ENCODE measurements at regions not wholly inside any gene's neighbourhood (a gene's known extent, or its start where the extent isn't known, plus 50 kb on each side); places are given as distances from the start of the nearest gene placed in this dataset.

- TF ChIP-seq HSF1 (IDR thresholded peaks at IDR 0.05; ENCODE audit: low read depth, low read length) (no peak), JUNB (IDR thresholded peaks at IDR 0.05) (no peak), CBX3 (IDR thresholded peaks at IDR 0.05; ENCODE audit: borderline replicate concordance, low read depth) (no peak), LARP7 (IDR thresholded peaks at IDR 0.05) (no peak), KLF5 (IDR thresholded peaks at IDR 0.05; ENCODE audit: partially characterized antibody) (no peak)
Measured at GRCh38 chr2:125680809-125681208, 975.1 kb upstream of the GYPC start (continued).

- H3K36me3 ChIP-seq (ENCODE audit: control insufficient read depth in 2 of 2, insufficient read depth in 2 of 2, low read length in 1 of 2) = no peaks in the 10 kb centered on the region
- H3K27me3 ChIP-seq (replicated peaks in 1 of 2; ENCODE audit: control insufficient read depth in 2 of 2, insufficient read depth in 2 of 2, low read length in 1 of 2) = no peaks in the 10 kb centered on the region
- H3K9ac ChIP-seq (ENCODE audit: control insufficient read depth, insufficient read depth, low read length) = no peak overlapping the region
- in situ Hi-C loops (cut with MboI) (no loop called here), intact Hi-C loops (cut with micrococcal nuclease; ENCODE audit: unreplicated experiment) (no loop called here)
- H2AFZ ChIP-seq (ENCODE audit: control insufficient read depth, low read depth, low read length) = no peak overlapping the region
- TF ChIP-seq USF2 (IDR thresholded peaks at IDR 0.05; ENCODE audit: borderline replicate concordance, low read depth, low read length) (no peak), CREB1 (IDR thresholded peaks at IDR 0.05; ENCODE audit: low read depth) (no peak), SMAD5 (IDR thresholded peaks at IDR 0.05; ENCODE audit: low read depth) (no peak), ATF2 (IDR thresholded peaks at IDR 0.05; ENCODE audit: low read length) (no peak), SREBF1 (IDR thresholded peaks at IDR 0.05; ENCODE audit: low read length) (no peak)
- H3K4me1 ChIP-seq (ENCODE audit: control insufficient read depth, insufficient read depth, low read length) = 0 out of 2 replicates have a peak, but pooled peaks cover 3% of the 10 kb centered on the region
- ChIA-PET SMC1A (ENCODE audit: uncharacterized antibody, unreplicated experiment) (no interaction called here), CTCF (no interaction called here), RAD21 (ENCODE audit: unreplicated experiment) (no interaction called here), POLR2A (no interaction called here)
- H4K20me1 ChIP-seq (ENCODE audit: control insufficient read depth, insufficient read depth) = no peaks in the 10 kb centered on the region
- DNase-seq (ENCODE audit: low read depth, low spot score) (no peak), ATAC-seq (no peak), FAIRE-seq (no peak)
- BruUV-seq (replicated peaks) = no TSS peak
- no peak overlapping the region for H3K27ac ChIP-seq (ENCODE audit: control insufficient read depth, insufficient read depth)
- no peaks in the 10 kb centered on the region for H3K9me3 ChIP-seq (replicated peaks; ENCODE audit: control insufficient read depth, insufficient read depth, low read length)
- no peaks in the 10 kb centered on the region for H3K79me2 ChIP-seq (ENCODE audit: control insufficient read depth, insufficient read depth, low read length)
- no peak overlapping the region for H3K4me3 ChIP-seq
- no peak overlapping the region for H3K4me2 ChIP-seq (ENCODE audit: control insufficient read depth, insufficient read depth)
- 47% methylated on average over 1 of the region's 1 CpG for WGBS (ENCODE audit: insufficient coverage, insufficient replicate concordance, low lambda C conversion rate, missing lambda C conversion rate)
Measured at GRCh38 chr2:125681576-125681975, 974.4 kb upstream of the GYPC start.

Measured in GM12878 (cell line).